ENCODE measurements at regions not wholly inside any gene's neighbourhood (a gene's known extent, or its start where the extent isn't known, plus 50 kb on each side); places are given as distances from the start of the nearest gene placed in this dataset.

- DNase-seq = no peak
These were observed 207.2 kb upstream of the DAPK1 start for GRCh38 chr9:87290241-87291052.

GRCh38 chr9:87292449-87293191 is 205.0 kb upstream of the DAPK1 start:
- no peak for DNase-seq

- no peak for DNase-seq
These were observed 203.5 kb upstream of the DAPK1 start for GRCh38 chr9:87294126-87294525.

GRCh38 chr9:87300915-87301314 is 196.8 kb upstream of the DAPK1 start:
- DNase-seq = no peak

GRCh38 chr9:87301371-87301770 is 196.3 kb upstream of the DAPK1 start:
- no peak for DNase-seq

GRCh38 chr9:87305151-87305550 is 192.5 kb upstream of the DAPK1 start:
- no peak for DNase-seq

- no peak for DNase-seq
These were observed 191.7 kb upstream of the DAPK1 start for GRCh38 chr9:87306006-87306405.

- no peak for DNase-seq
These were observed 189.8 kb upstream of the DAPK1 start for GRCh38 chr9:87307848-87308247.

- DNase-seq = no peak
These were observed 188.4 kb upstream of the DAPK1 start for GRCh38 chr9:87309236-87309635.

GRCh38 chr9:87310827-87311523 is 186.7 kb upstream of the DAPK1 start:
- DNase-seq = no peak

- DNase-seq = no peak
These were observed 178.0 kb upstream of the DAPK1 start for GRCh38 chr9:87319656-87320055.

GRCh38 chr9:87320146-87320884 is 177.4 kb upstream of the DAPK1 start:
- no peak for DNase-seq

GRCh38 chr9:87322840-87323635 is 174.6 kb upstream of the DAPK1 start:
- DNase-seq = no peak

- no peak for DNase-seq
These were observed 173.7 kb upstream of the DAPK1 start for GRCh38 chr9:87323928-87324327.

- DNase-seq = peak; percentile 50
These were observed 173.0 kb upstream of the DAPK1 start for GRCh38 chr9:87324613-87325194.

GRCh38 chr9:87327575-87328125 is 170.0 kb upstream of the DAPK1 start:
- DNase-seq = no peak

GRCh38 chr9:87333802-87334201 is 163.9 kb upstream of the DAPK1 start:
- DNase-seq = no peak

- DNase-seq = no peak
These were observed 163.3 kb upstream of the DAPK1 start for GRCh38 chr9:87334366-87334765.

- DNase-seq = no peak
These were observed 161.3 kb upstream of the DAPK1 start for GRCh38 chr9:87336407-87336806.

GRCh38 chr9:87336914-87337333 is 160.7 kb upstream of the DAPK1 start:
- peak; percentile 63 for DNase-seq

GRCh38 chr9:87337335-87338087 is 160.2 kb upstream of the DAPK1 start:
- DNase-seq = no peak
